HEK293 (cell line): ENCODE measurements at regions not wholly inside any gene's neighbourhood (a gene's known extent, or its start where the extent isn't known, plus 50 kb on each side); places are given as distances from the start of the nearest gene placed in this dataset.

Source experiments
- CTCF ChIP-seq: fragments of 450-650 bp; formaldehyde crosslinking; IDR thresholded peaks from 2 replicates; pipeline ENCODE4 v1.5.1; 2016; ENCODE audit warnings: missing biosample characterization, missing genetic modification characterization
- HOXD13 ChIP-seq: sonication (generic); formaldehyde crosslinking; IDR thresholded peaks from 2 replicates; pipeline ENCODE4 v1.8.0; 2022; ENCODE audit warnings: missing genetic modification reagents, borderline replicate concordance
- REST ChIP-seq: fragments of 450-650 bp; formaldehyde crosslinking; IDR thresholded peaks from 2 replicates; pipeline ENCODE4 v1.5.1; 2016; ENCODE audit warnings: missing biosample characterization, missing genetic modification characterization
- TRIM28 ChIP-seq: IDR thresholded peaks from 2 replicates; pipeline ENCODE4 v1.6.1; 2011; ENCODE audit warnings: low read length, control low read depth, borderline replicate concordance
- YY1 ChIP-seq: fragments of 450-650 bp; formaldehyde crosslinking; IDR thresholded peaks from 2 replicates; pipeline ENCODE4 v1.5.1; 2018; ENCODE audit warnings: missing biosample characterization, missing genetic modification characterization
- ZBTB44 ChIP-seq: fragments of 450-650 bp; IDR thresholded peaks from 2 replicates; pipeline ENCODE4 v1.5.1; 2018; ENCODE audit warnings: missing biosample characterization, mild to moderate bottlenecking, missing genetic modification characterization
- ZBTB48 ChIP-seq: fragments of 450-650 bp; formaldehyde crosslinking; IDR thresholded peaks from 2 replicates; pipeline ENCODE4 v1.5.1; 2016; ENCODE audit warnings: missing biosample characterization, missing genetic modification characterization
- ZNF324 ChIP-seq: fragments of 450-650 bp; formaldehyde crosslinking; IDR thresholded peaks from 2 replicates; pipeline ENCODE4 v1.5.1; 2016; ENCODE audit warnings: missing biosample characterization, missing genetic modification characterization
- ZNF529 ChIP-seq: fragments of 450-650 bp; formaldehyde crosslinking; IDR thresholded peaks from 2 replicates; pipeline ENCODE4 v1.5.1; 2017; ENCODE audit warnings: missing genetic modification characterization, missing biosample characterization; ENCODE audit not compliant: insufficient replicate concordance
- ZNF561 ChIP-seq: fragments of 450-650 bp; IDR thresholded peaks from 2 replicates; pipeline ENCODE4 v1.5.1; 2018; ENCODE audit warnings: missing biosample characterization, missing genetic modification characterization, borderline replicate concordance

GRCh38 chr14:25698111-25698510 lies 648.2 kb upstream of the STXBP6 start:
- TF ChIP-seq CTCF (tag by site-specific recombination), result no peak
- no peak for TF ChIP-seq REST (tag by site-specific recombination)
- no peak for TF ChIP-seq ZBTB44
- TF ChIP-seq ZNF324 (tag by site-specific recombination), result no peak
- no peak for TF ChIP-seq ZNF561
- no peak for TF ChIP-seq ZBTB48 (tag by site-specific recombination)
- TF ChIP-seq YY1, result no peak
- no peak for TF ChIP-seq ZNF529 (tag by site-specific recombination)
- no peak for TF ChIP-seq HOXD13 (CRISPR knock-in tag)
- no peak for TF ChIP-seq TRIM28
